ENCODE measurements at regions not wholly inside any gene's neighbourhood (a gene's known extent, or its start where the extent isn't known, plus 50 kb on each side); places are given as distances from the start of the nearest gene placed in this dataset.

GRCh38 chr3:152031321-152031720, 157.9 kb downstream of the SUCNR1 start:
- TF ChIP-seq POLR2A (IDR thresholded peaks at IDR 0.05; ENCODE audit: borderline replicate concordance, extremely low read depth, insufficient read depth, insufficient read length): no peak
- TF ChIP-seq POLR2AphosphoS5 (IDR thresholded peaks at IDR 0.05; ENCODE audit: low read depth, low read length): no peak
- TF ChIP-seq CTCF (IDR thresholded peaks at IDR 0.05 in 2 of 3, conservative IDR thresholded peaks at IDR 0.05 in 1 of 3; ENCODE audit: borderline replicate concordance in 1 of 3, insufficient read depth in 1 of 3, low read depth in 2 of 3, low read length in 2 of 3): no peak
- TF ChIP-seq JUND (IDR thresholded peaks at IDR 0.05): no peak
- TF ChIP-seq EZH2 (IDR thresholded peaks at IDR 0.05): no peak
- no peak for TF ChIP-seq SRF (IDR thresholded peaks at IDR 0.05; ENCODE audit: low read depth)
- TF ChIP-seq, protein P1, sequence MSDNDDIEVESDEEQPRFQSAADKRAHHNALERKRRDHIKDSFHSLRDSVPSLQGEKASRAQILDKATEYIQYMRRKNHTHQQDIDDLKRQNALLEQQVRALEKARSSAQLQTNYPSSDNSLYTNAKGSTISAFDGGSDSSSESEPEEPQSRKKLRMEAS (IDR thresholded peaks at IDR 0.05): no peak
- TF ChIP-seq ELF1 (IDR thresholded peaks at IDR 0.05; ENCODE audit: borderline replicate concordance, low read depth): no peak
- no peak for TF ChIP-seq YY1 (IDR thresholded peaks at IDR 0.05; ENCODE audit: extremely low read depth, insufficient replicate concordance, low read depth, low read length)
- TF ChIP-seq ZFX (IDR thresholded peaks at IDR 0.05): no peak
- no peak for TF ChIP-seq RAD21 (IDR thresholded peaks at IDR 0.05; ENCODE audit: low read depth)
- no peak for TF ChIP-seq REST (IDR thresholded peaks at IDR 0.05; ENCODE audit: low read depth)
- no peak for TF ChIP-seq ATF3 (IDR thresholded peaks at IDR 0.05)
- no peak for TF ChIP-seq CEBPB (IDR thresholded peaks at IDR 0.05; ENCODE audit: low read depth)

Data from HCT116 (cell line).